ENCODE measurements at regions not wholly inside any gene's neighbourhood (a gene's known extent, or its start where the extent isn't known, plus 50 kb on each side); places are given as distances from the start of the nearest gene placed in this dataset.

- TF ChIP-seq CTCF (IDR thresholded peaks at IDR 0.05; ENCODE audit: insufficient read depth, low read length, poor library complexity, severe bottlenecking) (no peak), EZH2phosphoT487 (conservative IDR thresholded peaks at IDR 0.05; ENCODE audit: low read length) (no peak)
Measured at GRCh38 chr3:66554178-66554577, 53.4 kb upstream of the LRIG1 start.

Measured in SU-DHL-6 (cell line).